ENCODE measurements at regions not wholly inside any gene's neighbourhood (a gene's known extent, or its start where the extent isn't known, plus 50 kb on each side); places are given as distances from the start of the nearest gene placed in this dataset.
"Not testable (repeated sequence)": the region's sequence is repeated elsewhere in the genome, so short reads cannot be mapped to it uniquely, and the experiment has no call there.

- H3K4me1 Mint-ChIP-seq (ENCODE audit: low read depth): peaks cover 6% of the 10 kb centered on the region
- H3K9me3 Mint-ChIP-seq (ENCODE audit: low read depth): peaks cover 9% of the 10 kb centered on the region
- DNase-seq (ENCODE audit: low spot score, unreplicated experiment): no peak
- no peaks in the 10 kb centered on the region for H3K27me3 Mint-ChIP-seq
- no peak for TF ChIP-seq CTCF (IDR thresholded peaks at IDR 0.05; ENCODE audit: unreplicated experiment)
- H3K27ac Mint-ChIP-seq: no peak overlapping the region
- no peaks in the 10 kb centered on the region for H3K36me3 Mint-ChIP-seq (ENCODE audit: insufficient read depth)
- no peak overlapping the region for H3K4me3 Mint-ChIP-seq (ENCODE audit: low read depth)
Observed at GRCh38 chr18:33826151-33826550, 248.1 kb downstream of the ASXL3 start.

GRCh38 chr18:33821503-33821902, 243.5 kb downstream of the ASXL3 start:
- Mint-ChIP-seq H3K27ac (no peak overlapping the region), H3K27me3 (no peaks in the 10 kb centered on the region), H3K9me3 (ENCODE audit: low read depth) (peaks cover 10% of the 10 kb centered on the region), H3K36me3 (ENCODE audit: insufficient read depth) (no peaks in the 10 kb centered on the region), H3K4me3 (ENCODE audit: low read depth) (peak overlapping the region; percentile 3), H3K4me1 (ENCODE audit: low read depth) (peaks cover 11% of the 10 kb centered on the region)
- no peak for TF ChIP-seq CTCF (IDR thresholded peaks at IDR 0.05; ENCODE audit: unreplicated experiment)
- no peak for DNase-seq (ENCODE audit: low spot score, unreplicated experiment)

GRCh38 chr18:33820517-33821371, 242.7 kb downstream of the ASXL3 start:
- Mint-ChIP-seq H3K4me3 (ENCODE audit: low read depth) (peak overlapping the region; percentile 72), H3K36me3 (ENCODE audit: insufficient read depth) (no peaks in the 10 kb centered on the region), H3K4me1 (ENCODE audit: low read depth) (peaks cover 11% of the 10 kb centered on the region), H3K9me3 (ENCODE audit: low read depth) (peaks cover 10% of the 10 kb centered on the region), H3K27ac (peak overlapping the region; percentile 84), H3K27me3 (no peaks in the 10 kb centered on the region)
- no peak for TF ChIP-seq CTCF (IDR thresholded peaks at IDR 0.05; ENCODE audit: unreplicated experiment)
- peak; percentile 38 for DNase-seq (ENCODE audit: low spot score, unreplicated experiment)

GRCh38 chr18:33819692-33820343, 241.8 kb downstream of the ASXL3 start:
- H3K4me3 Mint-ChIP-seq (ENCODE audit: low read depth): peak overlapping the region; percentile 79
- not testable (repeated sequence) for DNase-seq (ENCODE audit: low spot score, unreplicated experiment); H3K27me3 Mint-ChIP-seq; H3K9me3 Mint-ChIP-seq (ENCODE audit: low read depth); H3K36me3 Mint-ChIP-seq (ENCODE audit: insufficient read depth)
- H3K4me1 Mint-ChIP-seq (ENCODE audit: low read depth): peaks cover 11% of the 10 kb centered on the region
- H3K27ac Mint-ChIP-seq: peak overlapping the region; percentile 86

GRCh38 chr18:33818145-33818544, 240.1 kb downstream of the ASXL3 start:
- peaks cover 11% of the 10 kb centered on the region for H3K4me1 Mint-ChIP-seq (ENCODE audit: low read depth)
- H3K36me3 Mint-ChIP-seq (ENCODE audit: insufficient read depth): no peaks in the 10 kb centered on the region
- H3K4me3 Mint-ChIP-seq (ENCODE audit: low read depth): no peak overlapping the region
- no peak overlapping the region for H3K27ac Mint-ChIP-seq
- no peak for DNase-seq (ENCODE audit: low spot score, unreplicated experiment)
- peaks cover 4% of the 10 kb centered on the region for H3K9me3 Mint-ChIP-seq (ENCODE audit: low read depth)
- no peak for TF ChIP-seq CTCF (IDR thresholded peaks at IDR 0.05; ENCODE audit: unreplicated experiment)
- H3K27me3 Mint-ChIP-seq: no peaks in the 10 kb centered on the region
